ENCODE measurements at regions not wholly inside any gene's neighbourhood (a gene's known extent, or its start where the extent isn't known, plus 50 kb on each side); places are given as distances from the start of the nearest gene placed in this dataset.

- no peak for DNase-seq (ENCODE audit: low read depth, low spot score)
Observed at GRCh38 chr4:149296503-149296902, 519.1 kb downstream of the IQCM start.

GRCh38 chr4:149296084-149296483 lies 519.6 kb downstream of the IQCM start:
- Histone ChIP-seq H3K9me3 (ENCODE audit: insufficient read depth, low read length) (no peaks in the 10 kb centered on the region), H3K4me3 (ENCODE audit: insufficient read length, low read depth) (no peak overlapping the region), H3K9ac (ENCODE audit: insufficient read length, low read depth) (no peak overlapping the region), H3K36me3 (ENCODE audit: insufficient read depth, insufficient read length, low read length) (no peaks in the 10 kb centered on the region), H3K4me1 (ENCODE audit: insufficient read depth, insufficient read length) (no peaks in the 10 kb centered on the region), H3K27me3 (ENCODE audit: insufficient read depth, insufficient read length) (no peaks in the 10 kb centered on the region)
- DNase-seq (ENCODE audit: low read depth, low spot score) = no peak
- TF ChIP-seq SUZ12 (IDR thresholded peaks at IDR 0.05; ENCODE audit: extremely low read depth, insufficient read depth, insufficient read length) (no peak), YY1 (IDR thresholded peaks at IDR 0.05; ENCODE audit: insufficient read depth, insufficient read length) (no peak), ZNF274 (IDR thresholded peaks at IDR 0.05; ENCODE audit: low read depth, low read length) (no peak)

More at GRCh38 chr4:149296503-149296902, 519.1 kb downstream of the IQCM start:
- TF ChIP-seq YY1 (IDR thresholded peaks at IDR 0.05; ENCODE audit: insufficient read depth, insufficient read length) (no peak), SUZ12 (IDR thresholded peaks at IDR 0.05; ENCODE audit: extremely low read depth, insufficient read depth, insufficient read length) (no peak), ZNF274 (IDR thresholded peaks at IDR 0.05; ENCODE audit: low read depth, low read length) (no peak)
- H3K4me1 ChIP-seq (ENCODE audit: insufficient read depth, insufficient read length) = no peaks in the 10 kb centered on the region
- no peaks in the 10 kb centered on the region for H3K27me3 ChIP-seq (ENCODE audit: insufficient read depth, insufficient read length)
- no peak overlapping the region for H3K9ac ChIP-seq (ENCODE audit: insufficient read length, low read depth)
- H3K36me3 ChIP-seq (ENCODE audit: insufficient read depth, insufficient read length, low read length) = no peaks in the 10 kb centered on the region
- no peak overlapping the region for H3K4me3 ChIP-seq (ENCODE audit: insufficient read length, low read depth)
- no peaks in the 10 kb centered on the region for H3K9me3 ChIP-seq (ENCODE audit: insufficient read depth, low read length)

GRCh38 chr4:149294601-149295000 lies 521.0 kb downstream of the IQCM start:
- no peaks in the 10 kb centered on the region for H3K4me1 ChIP-seq (ENCODE audit: insufficient read depth, insufficient read length)
- no peak overlapping the region for H3K9ac ChIP-seq (ENCODE audit: insufficient read length, low read depth)
- TF ChIP-seq SUZ12 (IDR thresholded peaks at IDR 0.05; ENCODE audit: extremely low read depth, insufficient read depth, insufficient read length) (no peak), ZNF274 (IDR thresholded peaks at IDR 0.05; ENCODE audit: low read depth, low read length) (no peak), YY1 (IDR thresholded peaks at IDR 0.05; ENCODE audit: insufficient read depth, insufficient read length) (no peak)
- DNase-seq (ENCODE audit: low read depth, low spot score) = no peak
- H3K36me3 ChIP-seq (ENCODE audit: insufficient read depth, insufficient read length, low read length) = no peaks in the 10 kb centered on the region
- H3K9me3 ChIP-seq (ENCODE audit: insufficient read depth, low read length) = no peaks in the 10 kb centered on the region
- H3K27me3 ChIP-seq (ENCODE audit: insufficient read depth, insufficient read length) = no peaks in the 10 kb centered on the region
- H3K4me3 ChIP-seq (ENCODE audit: insufficient read length, low read depth) = no peak overlapping the region

GRCh38 chr4:149293046-149293649 lies 522.5 kb downstream of the IQCM start:
- TF ChIP-seq SUZ12 (IDR thresholded peaks at IDR 0.05; ENCODE audit: extremely low read depth, insufficient read depth, insufficient read length) (no peak), YY1 (IDR thresholded peaks at IDR 0.05; ENCODE audit: insufficient read depth, insufficient read length) (no peak), ZNF274 (IDR thresholded peaks at IDR 0.05; ENCODE audit: low read depth, low read length) (no peak)
- Histone ChIP-seq H3K4me1 (ENCODE audit: insufficient read depth, insufficient read length) (no peaks in the 10 kb centered on the region), H3K27me3 (ENCODE audit: insufficient read depth, insufficient read length) (no peaks in the 10 kb centered on the region), H3K9me3 (ENCODE audit: insufficient read depth, low read length) (no peaks in the 10 kb centered on the region), H3K36me3 (ENCODE audit: insufficient read depth, insufficient read length, low read length) (no peaks in the 10 kb centered on the region), H3K9ac (ENCODE audit: insufficient read length, low read depth) (no peak overlapping the region), H3K4me3 (ENCODE audit: insufficient read length, low read depth) (no peak overlapping the region)
- no peak for DNase-seq (ENCODE audit: low read depth, low spot score)

- H3K9ac ChIP-seq (ENCODE audit: insufficient read length, low read depth) = no peak overlapping the region
- no peaks in the 10 kb centered on the region for H3K36me3 ChIP-seq (ENCODE audit: insufficient read depth, insufficient read length, low read length)
- no peaks in the 10 kb centered on the region for H3K9me3 ChIP-seq (ENCODE audit: insufficient read depth, low read length)
- H3K4me3 ChIP-seq (ENCODE audit: insufficient read length, low read depth) = no peak overlapping the region
- no peaks in the 10 kb centered on the region for H3K4me1 ChIP-seq (ENCODE audit: insufficient read depth, insufficient read length)
- DNase-seq (ENCODE audit: low read depth, low spot score) = no peak
- no peak for TF ChIP-seq ZNF274 (IDR thresholded peaks at IDR 0.05; ENCODE audit: low read depth, low read length)
- no peak for TF ChIP-seq SUZ12 (IDR thresholded peaks at IDR 0.05; ENCODE audit: extremely low read depth, insufficient read depth, insufficient read length)
- no peak for TF ChIP-seq YY1 (IDR thresholded peaks at IDR 0.05; ENCODE audit: insufficient read depth, insufficient read length)
- H3K27me3 ChIP-seq (ENCODE audit: insufficient read depth, insufficient read length) = no peaks in the 10 kb centered on the region
Observed at GRCh38 chr4:149292425-149293007, 523.1 kb downstream of the IQCM start.

GRCh38 chr4:149291463-149291862 lies 524.2 kb downstream of the IQCM start:
- no peaks in the 10 kb centered on the region for H3K4me1 ChIP-seq (ENCODE audit: insufficient read depth, insufficient read length)
- H3K9ac ChIP-seq (ENCODE audit: insufficient read length, low read depth) = no peak overlapping the region
- H3K4me3 ChIP-seq (ENCODE audit: insufficient read length, low read depth) = no peak overlapping the region
- H3K27me3 ChIP-seq (ENCODE audit: insufficient read depth, insufficient read length) = no peaks in the 10 kb centered on the region
- H3K9me3 ChIP-seq (ENCODE audit: insufficient read depth, low read length) = no peaks in the 10 kb centered on the region
- TF ChIP-seq ZNF274 (IDR thresholded peaks at IDR 0.05; ENCODE audit: low read depth, low read length) (no peak), SUZ12 (IDR thresholded peaks at IDR 0.05; ENCODE audit: extremely low read depth, insufficient read depth, insufficient read length) (no peak), YY1 (IDR thresholded peaks at IDR 0.05; ENCODE audit: insufficient read depth, insufficient read length) (no peak)
- H3K36me3 ChIP-seq (ENCODE audit: insufficient read depth, insufficient read length, low read length) = no peaks in the 10 kb centered on the region
- no peak for DNase-seq (ENCODE audit: low read depth, low spot score)

GRCh38 chr4:149280806-149281205 lies 534.8 kb downstream of the IQCM start:
- H3K4me3 ChIP-seq (ENCODE audit: insufficient read length, low read depth) = no peak overlapping the region
- no peak overlapping the region for H3K9ac ChIP-seq (ENCODE audit: insufficient read length, low read depth)
- DNase-seq (ENCODE audit: low read depth, low spot score) = no peak
- TF ChIP-seq SUZ12 (IDR thresholded peaks at IDR 0.05; ENCODE audit: extremely low read depth, insufficient read depth, insufficient read length) (no peak), YY1 (IDR thresholded peaks at IDR 0.05; ENCODE audit: insufficient read depth, insufficient read length) (no peak), ZNF274 (IDR thresholded peaks at IDR 0.05; ENCODE audit: low read depth, low read length) (no peak)
- no peaks in the 10 kb centered on the region for H3K4me1 ChIP-seq (ENCODE audit: insufficient read depth, insufficient read length)
- no peaks in the 10 kb centered on the region for H3K36me3 ChIP-seq (ENCODE audit: insufficient read depth, insufficient read length, low read length)
- H3K9me3 ChIP-seq (ENCODE audit: insufficient read depth, low read length) = no peaks in the 10 kb centered on the region
- no peaks in the 10 kb centered on the region for H3K27me3 ChIP-seq (ENCODE audit: insufficient read depth, insufficient read length)

Measured in NT2/D1 (cell line).